B cell (primary cell): ENCODE measurements at regions not wholly inside any gene's neighbourhood (a gene's known extent, or its start where the extent isn't known, plus 50 kb on each side); places are given as distances from the start of the nearest gene placed in this dataset.

Source experiments
- ATAC-seq: fragments of 200-7000 bp; cut with Tn5 transposase; one replicate; pipeline ENCODE4 v1.10.0; 2021; ENCODE audit warnings: low read depth, mild to moderate bottlenecking, moderate number of reproducible peaks, moderate library complexity
- CTCF ChIA-PET: fragments of 350-600 bp; sonication (Branson Sonifier 250); formaldehyde crosslinking; loops from one replicate; lab custom pipeline; 2021; ENCODE audit warnings: antibody characterized with exemption, inconsistent platforms; lab: Charles Lee
- POLR2A ChIA-PET: fragments of 350-600 bp; sonication (Branson Sonifier 250); formaldehyde crosslinking; loops from one replicate; lab custom pipeline; 2021; ENCODE audit warnings: antibody characterized with exemption; lab: Charles Lee
- DNase-seq: peaks from one replicate; pipeline ENCODE4 v3.0.0; 2013
- H2AFZ ChIP-seq: 2 replicates; pipeline ENCODE4 v1.6.1; 2012; ENCODE audit warnings: mild to moderate bottlenecking, low read depth, low read length; ENCODE audit not compliant: insufficient read depth, poor library complexity, severe bottlenecking
- H3K27ac ChIP-seq, 2 donors: 1 replicate in 1 of 2; 2 replicates in 1 of 2; pipeline ENCODE4 v1.5.1; 2012 to 2013; ENCODE audit warnings: low read length in 2 of 2, mild to moderate bottlenecking in 2 of 2, moderate library complexity in 1 of 2
- H3K27me3 ChIP-seq, 4 experiments: fragments of 200-600 bp in 1 of 4; sonication (generic) in 1 of 4; replicated peaks in 1 of 4; 1 replicate in 2 of 4; 2 replicates in 2 of 4; pipeline versions ENCODE4 v1.6.1 to v1.7.0; 2013 to 2016; ENCODE audit warnings: low read length in 3 of 4, mild to moderate bottlenecking in 2 of 4, mixed read lengths in 1 of 4, moderate library complexity in 1 of 4; ENCODE audit not compliant: insufficient read depth in 4 of 4, control insufficient read depth in 3 of 4; ENCODE audit errors: control extremely low read depth in 1 of 4
- H3K36me3 ChIP-seq, 2 experiments: replicated peaks in 1 of 2; 1 replicate in 1 of 2; 2 replicates in 1 of 2; pipeline versions ENCODE4 v1.6.1 to v1.7.1; 2013; ENCODE audit warnings: low read length in 1 of 2; ENCODE audit not compliant: insufficient read depth in 2 of 2, control insufficient read depth in 1 of 2; ENCODE audit errors: control extremely low read depth in 1 of 2, extremely low read depth in 1 of 2
- H3K4me1 ChIP-seq, 2 donors: fragments of 200-600 bp in 1 of 2; sonication (generic) in 1 of 2; 1 replicate in 1 of 2; 2 replicates in 1 of 2; pipeline versions ENCODE4 v1.5.1 to v1.6.1; 2013 to 2017; ENCODE audit warnings: low read length in 2 of 2; ENCODE audit not compliant: control insufficient read depth in 2 of 2, insufficient read depth in 2 of 2
- H3K4me2 ChIP-seq: replicated peaks from 2 replicates; pipeline ENCODE3; 2012; ENCODE audit warnings: mild to moderate bottlenecking, low read depth, low read length; ENCODE audit not compliant: poor library complexity, severe bottlenecking
- H3K4me3 ChIP-seq, 5 experiments: fragments of 200-600 bp in 1 of 5; sonication (generic) in 1 of 5; 1 replicate in 3 of 5; 2 replicates in 2 of 5; pipeline versions ENCODE4 v1.5.1 to v1.7.0; 2011 to 2016; ENCODE audit warnings: low read length in 4 of 5, mild to moderate bottlenecking in 4 of 5, low read depth in 2 of 5, control low read depth in 1 of 5, moderate library complexity in 1 of 5; ENCODE audit not compliant: insufficient read depth in 1 of 5; ENCODE audit errors: control extremely low read depth in 1 of 5, extremely low read depth in 1 of 5
- H3K79me2 ChIP-seq: fragments of 200-600 bp; sonication (generic); one replicate; pipeline ENCODE4 v1.6.0; 2016; ENCODE audit warnings: low read length; ENCODE audit not compliant: control insufficient read depth, insufficient read depth
- H3K9ac ChIP-seq: fragments of 200-600 bp; sonication (generic); 2 replicates; pipeline ENCODE4 v1.6.1; 2017; ENCODE audit warnings: mild to moderate bottlenecking, low read length, moderate library complexity
- H3K9me3 ChIP-seq, 3 donors: one replicate each; pipeline versions ENCODE4 v1.6.1 to v1.7.1; 2013; ENCODE audit warnings: low read length in 2 of 3; ENCODE audit not compliant: control insufficient read depth in 2 of 3, insufficient read depth in 1 of 3; ENCODE audit errors: control extremely low read depth in 1 of 3
- H4K20me1 ChIP-seq: 2 replicates; pipeline ENCODE4 v1.6.0; 2012; ENCODE audit warnings: mild to moderate bottlenecking, low read length; ENCODE audit not compliant: insufficient read depth, control insufficient read depth, poor library complexity, severe bottlenecking
- H3K27ac Mint-ChIP-seq: one replicate; pipeline ENCODE4 v1.8.0; 2021; ENCODE audit warnings: mixed read lengths
- H3K27me3 Mint-ChIP-seq: one replicate; pipeline ENCODE4 v1.8.0; 2021; ENCODE audit warnings: mixed read lengths
- H3K4me1 Mint-ChIP-seq: one replicate; pipeline ENCODE4 v1.8.0; 2021; ENCODE audit warnings: mixed read lengths
- H3K4me3 Mint-ChIP-seq: one replicate; pipeline ENCODE4 v1.8.0; 2021; ENCODE audit warnings: mixed read lengths
- H3K9me3 Mint-ChIP-seq: one replicate; pipeline ENCODE4 v1.8.0; 2022; ENCODE audit warnings: mixed read lengths; ENCODE audit not compliant: insufficient read depth
- CTCF ChIP-seq: fragments of 200-600 bp; IDR thresholded peaks from one replicate; pipeline ENCODE4 v1.8.0; 2022; ENCODE audit warnings: antibody characterized with exemption, mild to moderate bottlenecking
- EZH2 ChIP-seq: IDR thresholded peaks from 2 replicates; pipeline ENCODE4 v1.6.1; 2012; ENCODE audit warnings: borderline replicate concordance, low read depth, mild to moderate bottlenecking, moderate library complexity, low read length; ENCODE audit not compliant: insufficient read depth, poor library complexity, severe bottlenecking
- WGBS: methylation state at CpG from one replicate; pipeline ENCODE4 v1.1.5; 2013; ENCODE audit warnings: missing lambda C conversion rate; ENCODE audit not compliant: insufficient coverage; 5-methylcytosine and 5-hydroxymethylcytosine counted together
- intact Hi-C: fragments of 100-400 bp; cut with micrococcal nuclease; formaldehyde crosslinking; loops from one replicate; pipeline ENCODE4 v1.10.0; 2022

GRCh38 chr7:84941936-84942335 lies 244.9 kb downstream of the SEMA3D start:
- Histone ChIP-seq H3K9me3 (peaks cover 0 to 5% (median 0%) of the 10 kb centered on the region in 3 donors), H3K4me2 (no peak overlapping the region), H4K20me1 (no peaks in the 10 kb centered on the region), H3K36me3 (no peaks in the 10 kb centered on the region), H3K79me2 (no peaks in the 10 kb centered on the region), H3K4me3 (no peak overlapping the region), H2AFZ (no peak overlapping the region), H3K27me3 (no peaks in the 10 kb centered on the region), H3K4me1 (no peaks in the 10 kb centered on the region), H3K9ac (no peak overlapping the region), H3K27ac (no peak overlapping the region)
- Mint-ChIP-seq H3K4me1 (no peaks in the 10 kb centered on the region), H3K4me3 (no peak overlapping the region), H3K27me3 (no peaks in the 10 kb centered on the region), H3K9me3 (no peaks in the 10 kb centered on the region), H3K27ac (no peak overlapping the region)
- ChIA-PET CTCF (no interaction called here), POLR2A (no interaction called here)
- DNase-seq (no peak), ATAC-seq (no peak)
- WGBS, result 100% methylated on average over 1 of the region's 4 CpGs
- TF ChIP-seq CTCF, result no peak
- TF ChIP-seq EZH2, result no peak
- intact Hi-C loops, result no loop called here

GRCh38 chr7:84941291-84941690 lies 245.6 kb downstream of the SEMA3D start:
- no peaks in the 10 kb centered on the region for H3K4me1 Mint-ChIP-seq
- WGBS, result no CpG with 5 or more reads among the region's 1 CpG
- ChIA-PET CTCF (no interaction called here), POLR2A (no interaction called here)
- Histone ChIP-seq H3K4me2 (no peak overlapping the region), H3K27me3 (no peaks in the 10 kb centered on the region), H3K27ac (no peak overlapping the region), H3K4me1 (no peaks in the 10 kb centered on the region), H2AFZ (no peak overlapping the region), H3K79me2 (no peaks in the 10 kb centered on the region), H3K36me3 (no peaks in the 10 kb centered on the region), H3K9me3 (peaks cover 0 to 5% (median 0%) of the 10 kb centered on the region in 3 donors), H4K20me1 (no peaks in the 10 kb centered on the region), H3K4me3 (no peak overlapping the region), H3K9ac (no peak overlapping the region)
- H3K4me3 Mint-ChIP-seq, result no peak overlapping the region
- no peak overlapping the region for H3K27ac Mint-ChIP-seq
- no peaks in the 10 kb centered on the region for H3K9me3 Mint-ChIP-seq
- TF ChIP-seq CTCF (no peak), EZH2 (no peak)
- no peaks in the 10 kb centered on the region for H3K27me3 Mint-ChIP-seq
- DNase-seq (no peak), ATAC-seq (no peak)
- intact Hi-C loops, result no loop called here
